Esophagus muscularis mucosa (tissue), 3 donors: ENCODE measurements at regions not wholly inside any gene's neighbourhood (a gene's known extent, or its start where the extent isn't known, plus 50 kb on each side); places are given as distances from the start of the nearest gene placed in this dataset.

Source experiments
- CTCF ChIP-seq, 3 experiments: fragments of 200-600 bp in 2 of 3; fragments of 450-650 bp in 1 of 3; sonication (generic) in 2 of 3; IDR thresholded peaks; one replicate each; pipeline ENCODE4 v1.5.1; 2017 to 2019; ENCODE audit warnings: antibody characterized with exemption in 3 of 3, mild to moderate bottlenecking in 2 of 3, moderate library complexity in 1 of 3
- POLR2A ChIP-seq: fragments of 450-650 bp; IDR thresholded peaks from one replicate; pipeline ENCODE4 v1.6.1; 2017; ENCODE audit warnings: antibody characterized with exemption, moderate library complexity, mild to moderate bottlenecking, low read depth

- TF ChIP-seq POLR2A, result no peak
- no peak for TF ChIP-seq CTCF (IDR thresholded peaks at IDR 0.05)
Measured at GRCh38 chr18:41845563-41845962, 109.5 kb upstream of the PIK3C3 start.
